Breast epithelium (tissue), 4 donors: ENCODE measurements at regions not wholly inside any gene's neighbourhood (a gene's known extent, or its start where the extent isn't known, plus 50 kb on each side); places are given as distances from the start of the nearest gene placed in this dataset.

Experiments
- DNase-seq, 2 donors: peaks; one replicate each; pipeline ENCODE4 v3.0.0-alpha.2; 2019; ENCODE audit warnings: low spot score in 2 of 2
- H3K27ac ChIP-seq, 2 donors: fragments of 200-600 bp; sonication (generic) in 1 of 2; one replicate each; pipeline ENCODE4 v1.5.1; 2016 to 2019; ENCODE audit warnings: mild to moderate bottlenecking in 1 of 2
- H3K27me3 ChIP-seq, 2 donors: fragments of 200-600 bp; sonication (generic) in 1 of 2; one replicate each; pipeline versions ENCODE4 v1.5.1 to v1.6.0; 2017 to 2019; ENCODE audit warnings: control low read depth in 1 of 2, mild to moderate bottlenecking in 1 of 2
- H3K36me3 ChIP-seq: fragments of 200-600 bp; one replicate; pipeline ENCODE4 v1.5.1; 2019
- H3K4me1 ChIP-seq, 2 donors: fragments of 200-600 bp; sonication (generic); one replicate each; pipeline ENCODE4 v1.5.1; 2016 to 2019; ENCODE audit warnings: control low read depth in 1 of 2
- H3K4me3 ChIP-seq, 3 donors: fragments of 200-600 bp; sonication (generic); 1 replicate in 2 of 3; 2 replicates in 1 of 3; pipeline ENCODE4 v1.5.1; 2016 to 2019; ENCODE audit warnings: mild to moderate bottlenecking in 3 of 3, moderate library complexity in 2 of 3
- H3K9me3 ChIP-seq, 2 donors: fragments of 200-600 bp; sonication (generic) in 1 of 2; one replicate each; pipeline ENCODE4 v1.5.1; 2016 to 2019; ENCODE audit warnings: control low read depth in 1 of 2
- CTCF ChIP-seq, 3 donors: fragments of 450-650 bp; IDR thresholded peaks; one replicate each; pipeline ENCODE4 v1.5.1; 2016 to 2017; ENCODE audit warnings: antibody characterized with exemption in 3 of 3, mild to moderate bottlenecking in 3 of 3, moderate library complexity in 3 of 3
- POLR2A ChIP-seq: fragments of 450-650 bp; IDR thresholded peaks from one replicate; pipeline ENCODE4 v1.6.1; 2016; ENCODE audit warnings: antibody characterized with exemption, mild to moderate bottlenecking, moderate library complexity
- POLR2AphosphoS5 ChIP-seq, 3 donors: sonication (generic); formaldehyde crosslinking; IDR thresholded peaks; one replicate each; pipeline ENCODE4 v1.6.1; 2017; ENCODE audit warnings: antibody characterized with exemption in 3 of 3
- intact Hi-C: fragments of 100-400 bp; cut with DNase I; formaldehyde crosslinking; loops from one replicate; pipeline ENCODE4 v1.15.1; 2023; ENCODE audit warnings: low total_unique reads

GRCh38 chr1:188281921-188282320 is 1453.2 kb downstream of the PLA2G4A start:
- intact Hi-C loops = no loop called here
- Histone ChIP-seq H3K27me3 (no peaks in the 10 kb centered on the region), H3K4me3 (no peak overlapping the region), H3K9me3 (no peaks in the 10 kb centered on the region), H3K4me1 (no peaks in the 10 kb centered on the region), H3K27ac (no peak overlapping the region), H3K36me3 (no peaks in the 10 kb centered on the region)
- no peak for TF ChIP-seq POLR2AphosphoS5 (IDR thresholded peaks at IDR 0.05)
- TF ChIP-seq POLR2A = no peak
- TF ChIP-seq CTCF (IDR thresholded peaks at IDR 0.05) = no peak
- DNase-seq = no peak

- TF ChIP-seq POLR2A (no peak), POLR2AphosphoS5 (IDR thresholded peaks at IDR 0.05) (no peak), CTCF (IDR thresholded peaks at IDR 0.05) (no peak)
- Histone ChIP-seq H3K27me3 (no peaks in the 10 kb centered on the region), H3K4me3 (no peak overlapping the region), H3K4me1 (no peaks in the 10 kb centered on the region), H3K27ac (no peak overlapping the region), H3K9me3 (no peaks in the 10 kb centered on the region), H3K36me3 (no peaks in the 10 kb centered on the region)
- no peak for DNase-seq
- intact Hi-C loops = no loop called here
Observed at GRCh38 chr1:188295157-188295556, 1466.4 kb downstream of the PLA2G4A start.

GRCh38 chr1:188302746-188303145 is 1474.0 kb downstream of the PLA2G4A start:
- H3K36me3 ChIP-seq = no peaks in the 10 kb centered on the region
- intact Hi-C loops = no loop called here
- TF ChIP-seq CTCF (IDR thresholded peaks at IDR 0.05) = no peak
- no peak for TF ChIP-seq POLR2AphosphoS5 (IDR thresholded peaks at IDR 0.05)
- TF ChIP-seq POLR2A = no peak
- no peak for DNase-seq
- peaks cover 0 to 7% of the 10 kb centered on the region in 2 donors for H3K9me3 ChIP-seq
- no peak overlapping the region for H3K27ac ChIP-seq
- no peaks in the 10 kb centered on the region for H3K27me3 ChIP-seq
- no peak overlapping the region for H3K4me3 ChIP-seq
- no peaks in the 10 kb centered on the region for H3K4me1 ChIP-seq

- no peaks in the 10 kb centered on the region for H3K9me3 ChIP-seq
- no peak overlapping the region for H3K27ac ChIP-seq
- TF ChIP-seq POLR2AphosphoS5 (IDR thresholded peaks at IDR 0.05) (no peak), CTCF (IDR thresholded peaks at IDR 0.05) (no peak), POLR2A (no peak)
- no peaks in the 10 kb centered on the region for H3K27me3 ChIP-seq
- no peaks in the 10 kb centered on the region for H3K36me3 ChIP-seq
- H3K4me1 ChIP-seq = no peaks in the 10 kb centered on the region
- no peak overlapping the region for H3K4me3 ChIP-seq
- no peak for DNase-seq
- intact Hi-C loops = no loop called here
Observed at GRCh38 chr1:188314557-188315137, 1485.9 kb downstream of the PLA2G4A start.

GRCh38 chr1:188317894-188318293 is 1489.1 kb downstream of the PLA2G4A start:
- Histone ChIP-seq H3K36me3 (no peaks in the 10 kb centered on the region), H3K4me3 (no peak overlapping the region), H3K27me3 (no peaks in the 10 kb centered on the region), H3K27ac (no peak overlapping the region), H3K4me1 (no peaks in the 10 kb centered on the region), H3K9me3 (no peaks in the 10 kb centered on the region)
- TF ChIP-seq POLR2A (no peak), CTCF (IDR thresholded peaks at IDR 0.05) (no peak), POLR2AphosphoS5 (IDR thresholded peaks at IDR 0.05) (no peak)
- no peak for DNase-seq
- intact Hi-C loops = no loop called here
